GM18502 (cell line): ENCODE measurements at regions not wholly inside any gene's neighbourhood (a gene's known extent, or its start where the extent isn't known, plus 50 kb on each side); places are given as distances from the start of the nearest gene placed in this dataset.
"Not testable (repeated sequence)": the region's sequence is repeated elsewhere in the genome, so short reads cannot be mapped to it uniquely, and the experiment has no call there.

ENCODE experiments used
- ATAC-seq: cut with Tn5 transposase; IDR thresholded peaks from one replicate; pipeline ENCODE4 v1.9.1; 2021; ENCODE audit warnings: mild to moderate bottlenecking; ENCODE audit not compliant: unreplicated experiment, poor library complexity

DNA sequence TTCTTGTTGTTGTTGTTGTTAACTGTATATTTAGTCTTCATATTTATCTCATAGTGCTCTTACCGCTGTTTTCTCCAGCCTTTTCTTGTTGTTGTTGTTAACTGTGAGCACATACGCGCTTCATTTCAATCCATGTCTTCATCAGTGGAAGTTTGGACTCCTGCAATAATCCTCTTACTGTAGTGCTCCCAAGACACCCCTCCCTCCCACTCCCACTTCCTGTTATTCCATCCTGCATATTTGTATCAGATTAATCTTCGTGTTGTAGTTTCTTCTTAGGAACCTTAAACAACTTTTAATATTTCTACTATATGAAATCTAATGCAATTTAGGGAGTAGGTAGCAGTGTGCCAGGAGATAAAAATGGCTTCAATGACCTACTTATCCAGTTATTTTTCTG, 674.8 kb downstream of the RAPGEF2 start:
- ATAC-seq = no peak

DNA sequence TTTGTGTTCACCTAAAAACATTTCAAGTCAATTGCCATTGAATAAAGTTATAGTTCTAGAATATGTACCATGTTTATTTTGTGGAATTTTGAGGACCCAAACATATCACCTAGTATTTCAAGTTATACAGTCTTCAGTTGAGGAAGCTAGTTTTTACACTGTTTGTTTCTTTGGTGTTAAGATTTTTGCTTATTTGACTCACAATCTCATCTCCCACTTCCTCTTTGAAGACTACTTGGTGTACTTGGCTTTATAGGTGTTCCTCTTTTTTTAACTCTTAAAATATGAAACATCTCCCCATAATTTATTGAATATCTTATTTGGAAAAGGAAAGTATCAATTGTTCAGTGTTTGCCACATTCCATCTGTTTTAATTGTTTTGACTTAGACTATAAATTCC, 675.4 kb downstream of the RAPGEF2 start:
- ATAC-seq = no peak

DNA sequence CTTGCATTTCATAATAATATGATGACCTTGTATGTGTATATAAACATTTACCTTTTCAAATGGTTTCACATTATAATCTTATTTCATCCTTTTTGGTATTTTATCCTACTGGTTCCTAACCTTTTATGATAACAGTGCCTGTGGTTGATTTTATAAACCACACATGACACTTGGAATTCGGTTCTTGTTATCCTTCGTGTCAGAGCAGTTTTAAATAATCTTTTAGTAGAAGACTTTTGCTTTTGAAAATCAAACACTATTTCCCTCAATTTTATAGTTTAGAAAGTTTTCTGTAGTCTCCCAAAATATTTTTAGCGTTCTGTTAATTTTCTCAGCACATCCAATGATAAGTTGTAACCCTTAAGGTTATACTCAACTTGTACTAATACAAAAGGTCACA, 676.8 kb downstream of the RAPGEF2 start:
- no peak for ATAC-seq

DNA sequence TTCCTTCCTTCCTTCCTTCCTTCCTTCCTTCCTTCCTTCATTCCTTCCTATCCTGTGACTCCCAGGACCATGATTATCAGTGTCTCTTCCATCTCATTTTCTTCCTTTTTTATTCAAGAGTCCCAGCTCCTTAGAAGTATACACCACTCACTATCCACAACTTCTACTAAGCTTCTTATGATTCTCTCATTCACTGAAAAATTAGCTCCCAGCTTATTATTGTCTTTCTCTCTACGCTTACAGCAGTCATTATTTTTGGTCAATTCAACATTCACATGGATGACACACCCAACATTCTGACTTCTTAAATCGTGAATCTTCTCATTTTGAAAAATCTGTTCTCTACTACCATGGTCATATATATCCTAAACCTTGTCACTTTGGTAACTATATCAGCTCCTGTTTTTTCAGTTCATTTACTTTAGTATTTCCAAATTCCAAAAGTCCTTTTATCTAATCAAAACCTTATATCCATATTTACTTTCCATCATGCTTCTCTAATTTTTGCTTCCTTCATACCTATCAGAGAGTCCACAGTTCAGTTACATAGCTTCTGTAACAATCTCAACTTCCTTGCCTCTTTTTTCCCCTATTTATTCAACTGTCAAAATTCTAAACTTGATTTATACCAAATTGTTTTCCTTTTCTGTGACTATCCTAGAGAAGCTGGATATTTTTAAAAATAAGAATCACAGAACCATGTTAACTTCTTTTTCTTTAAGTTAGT, 677.5 kb downstream of the RAPGEF2 start:
- no peak for ATAC-seq

DNA sequence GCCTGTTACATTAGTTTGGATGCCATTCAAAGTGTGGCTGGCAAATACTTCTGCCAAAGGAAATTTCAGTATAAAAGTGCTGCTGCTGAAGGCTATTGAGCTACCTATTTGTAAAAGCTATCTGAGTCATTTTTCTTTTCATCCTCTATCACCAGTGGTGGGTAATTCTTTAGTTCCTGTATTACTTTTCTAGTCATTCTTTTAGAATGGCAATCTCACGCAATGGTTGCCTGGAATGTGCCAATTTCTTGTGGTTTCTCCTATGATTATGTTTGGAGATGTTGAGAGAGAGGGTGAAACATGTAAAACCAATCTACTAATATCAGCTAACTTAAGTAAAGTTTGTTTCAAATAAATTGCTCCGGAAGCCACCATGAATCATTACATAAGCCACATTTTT, 685.0 kb downstream of the RAPGEF2 start:
- ATAC-seq = no peak

DNA sequence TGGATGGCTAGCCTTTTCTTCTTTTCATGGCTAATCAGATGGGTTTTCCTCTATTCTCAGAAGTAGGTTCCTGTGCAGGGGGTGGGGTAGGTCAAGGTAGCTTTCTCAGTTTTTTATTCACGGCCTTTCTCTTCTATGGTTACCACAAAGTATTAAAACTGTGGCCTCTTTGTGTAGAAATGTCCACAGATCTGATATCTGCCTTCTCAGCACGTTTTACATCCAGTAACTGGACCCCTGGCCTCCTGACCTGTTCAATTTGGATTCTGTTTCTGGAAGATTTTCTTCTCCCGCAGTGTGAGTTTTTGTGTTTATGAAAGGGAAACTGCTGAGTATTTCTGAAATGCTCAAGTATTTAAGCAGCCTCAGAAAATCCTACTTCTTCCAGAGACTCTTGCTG, 688.5 kb downstream of the RAPGEF2 start:
- ATAC-seq = no peak

DNA sequence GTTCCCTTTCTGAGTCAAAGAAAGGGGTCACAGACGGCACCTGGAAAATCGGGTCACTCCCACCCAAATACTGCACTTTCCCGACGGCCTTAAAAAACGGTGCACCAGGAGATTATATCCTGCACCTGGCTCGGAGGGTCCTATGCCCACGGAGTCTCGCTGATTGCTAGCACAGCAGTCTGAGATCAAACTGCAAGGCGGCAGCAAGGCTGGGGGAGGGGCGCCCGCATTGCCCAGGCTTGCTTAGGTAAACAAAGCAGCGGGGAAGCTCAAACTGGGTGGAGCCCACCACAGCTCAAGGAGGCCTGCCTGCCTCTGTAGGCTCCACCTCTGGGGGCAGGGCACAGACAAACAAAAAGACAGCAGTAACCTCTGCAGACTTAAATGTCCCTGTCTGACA, 701.7 kb downstream of the RAPGEF2 start:
- ATAC-seq = not testable (repeated sequence)

DNA sequence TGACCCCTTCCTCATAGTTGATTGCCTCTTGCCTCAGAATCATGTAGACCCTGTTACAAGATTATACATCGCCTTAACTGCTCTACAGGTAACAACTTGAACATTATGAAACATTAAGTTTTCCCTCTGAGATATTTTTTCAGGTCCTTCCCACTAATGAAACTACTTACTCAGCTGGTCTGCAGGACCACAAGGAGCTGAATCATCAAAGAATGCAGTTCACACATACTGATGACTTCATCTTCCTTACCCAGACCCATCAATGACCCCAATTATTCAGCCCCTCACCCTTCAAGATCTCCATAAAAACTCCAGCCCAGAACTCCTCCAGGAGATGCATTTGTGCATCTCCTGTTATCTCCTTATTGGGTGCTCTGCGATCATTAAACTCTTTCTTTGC, 720.9 kb downstream of the RAPGEF2 start:
- no peak for ATAC-seq

DNA sequence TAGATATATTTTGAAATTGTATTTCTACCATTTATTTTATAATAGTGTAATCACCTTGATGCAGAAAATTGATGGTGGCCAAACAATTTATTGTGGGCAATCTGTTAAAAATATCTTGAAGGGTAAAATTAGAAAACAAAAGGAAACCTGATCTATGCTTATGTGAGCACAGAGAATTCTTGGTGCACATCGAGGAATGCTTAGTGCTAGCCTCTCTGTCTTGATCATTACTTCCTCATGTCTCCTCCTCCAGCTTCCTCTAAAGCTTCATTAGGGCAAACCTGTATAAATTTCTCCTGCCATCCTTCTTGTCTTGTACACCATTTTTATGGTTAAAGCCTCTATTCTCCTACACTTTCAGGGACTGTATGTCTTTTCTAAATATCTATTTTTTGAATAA, 725.8 kb downstream of the RAPGEF2 start:
- ATAC-seq = no peak

DNA sequence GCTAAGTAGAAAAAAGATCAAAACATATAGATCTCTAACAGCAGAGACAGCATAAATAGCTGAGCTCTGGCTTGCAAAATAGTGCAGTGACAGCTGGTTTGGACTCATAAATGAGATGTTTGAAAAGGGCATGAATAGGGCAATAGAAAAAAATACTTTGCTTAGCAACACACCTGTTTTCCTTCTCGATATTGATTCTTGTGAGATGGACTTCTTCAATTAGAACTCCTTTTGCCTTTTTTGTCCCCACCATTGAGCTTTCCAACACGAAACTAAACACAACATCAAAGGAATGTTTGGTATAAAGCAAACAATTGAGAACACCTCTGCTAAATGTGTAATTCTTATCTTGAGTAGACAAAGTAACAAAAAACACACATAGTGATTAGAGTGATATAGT, 726.3 kb downstream of the RAPGEF2 start:
- no peak for ATAC-seq

DNA sequence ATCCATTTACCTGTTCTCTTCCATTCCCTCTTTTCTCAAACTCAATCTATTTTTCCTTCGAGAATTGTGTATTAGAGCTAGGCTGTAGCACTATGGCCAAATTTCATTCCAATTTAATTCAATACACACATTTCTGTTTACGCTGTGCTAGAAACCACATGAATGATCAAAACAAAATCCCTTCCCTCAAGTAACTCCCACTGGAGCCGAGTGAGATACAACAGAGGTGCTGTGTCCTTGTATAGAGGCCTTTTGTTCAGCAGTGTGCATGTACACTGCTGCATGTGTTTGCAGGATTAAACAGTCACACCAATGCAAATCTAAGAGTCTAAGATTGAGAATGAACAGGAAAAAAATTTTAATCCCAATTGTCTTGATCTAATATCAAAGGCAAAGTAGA, 734.2 kb downstream of the RAPGEF2 start:
- no peak for ATAC-seq

DNA sequence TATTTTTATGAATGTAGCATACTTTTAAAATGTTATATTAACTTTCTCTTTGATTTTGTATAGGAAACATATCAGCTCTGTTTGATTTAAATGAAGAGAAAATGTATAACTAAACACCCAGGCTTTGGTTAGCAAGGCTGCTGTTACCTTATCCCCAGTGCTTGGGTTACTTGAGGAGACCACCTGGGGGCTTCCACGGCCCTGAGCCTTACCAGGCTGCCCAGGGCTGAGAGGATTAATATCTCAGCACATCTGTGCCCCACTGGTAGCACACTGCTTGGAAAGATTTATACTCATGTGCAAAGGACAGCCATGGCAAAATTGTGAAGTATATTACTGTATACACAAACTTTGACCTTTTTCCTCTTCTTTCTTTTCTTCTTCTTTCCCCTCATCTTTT, 752.9 kb downstream of the RAPGEF2 start:
- no peak for ATAC-seq

DNA sequence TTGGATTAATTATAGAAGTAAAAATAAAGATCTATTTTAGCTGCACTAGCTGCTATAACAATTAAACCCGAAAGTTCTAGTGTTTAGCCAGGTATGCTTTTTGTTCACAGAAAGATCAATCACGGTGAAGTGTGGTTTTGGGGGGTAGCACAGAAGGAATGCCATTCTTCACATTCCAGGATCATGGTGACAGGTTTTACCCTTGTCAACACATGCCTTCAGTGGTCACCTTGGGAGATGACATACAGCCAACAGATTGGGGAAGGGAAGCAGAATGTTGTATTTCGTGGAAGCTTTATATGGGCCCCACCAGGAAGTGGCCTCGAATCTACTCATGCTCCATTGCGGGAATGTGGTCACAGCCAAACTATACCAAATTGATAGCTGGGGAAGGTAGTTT, 753.6 kb downstream of the RAPGEF2 start:
- no peak for ATAC-seq

DNA sequence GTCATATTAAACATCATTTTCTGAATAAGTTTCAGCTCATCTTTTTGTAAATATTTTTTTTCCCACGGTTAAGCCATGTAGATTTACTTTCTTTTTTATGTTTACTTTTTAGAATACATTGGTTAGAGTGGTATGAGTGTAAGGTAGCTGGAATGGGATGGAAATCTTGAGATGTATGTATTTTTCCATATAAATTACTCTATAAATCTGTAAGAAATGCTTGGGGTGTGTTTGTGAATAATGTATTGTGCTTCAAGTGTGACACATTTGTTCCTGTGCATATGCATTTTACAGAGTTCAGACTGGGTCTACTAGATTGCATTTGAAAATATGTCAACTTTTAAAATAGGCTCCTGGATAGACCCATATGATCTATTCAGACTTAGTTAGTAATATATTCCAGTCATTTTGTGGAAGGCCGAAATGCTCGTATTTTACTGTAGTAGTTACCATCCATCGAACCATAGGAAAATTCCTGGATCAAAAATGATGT, 756.8 kb downstream of the RAPGEF2 start:
- no peak for ATAC-seq

DNA sequence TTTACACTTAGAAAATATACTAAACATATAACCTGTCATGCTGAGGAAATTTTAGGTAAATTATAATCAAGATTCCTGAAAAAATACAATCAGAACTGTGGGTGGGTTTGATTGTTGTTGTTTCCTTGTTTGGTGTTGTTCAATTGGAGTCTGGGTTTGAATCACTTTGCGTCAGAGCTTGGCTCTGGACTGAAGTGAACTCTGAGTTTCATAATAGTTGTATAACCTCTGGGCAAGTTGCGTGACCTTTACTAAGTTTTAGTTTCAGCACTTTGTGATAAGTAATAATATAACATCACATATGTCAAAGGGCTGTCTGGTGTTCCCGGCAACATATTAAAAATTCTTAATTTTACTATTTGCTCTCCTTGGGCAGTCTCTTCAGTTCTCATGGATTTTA, 758.1 kb downstream of the RAPGEF2 start:
- no peak for ATAC-seq

DNA sequence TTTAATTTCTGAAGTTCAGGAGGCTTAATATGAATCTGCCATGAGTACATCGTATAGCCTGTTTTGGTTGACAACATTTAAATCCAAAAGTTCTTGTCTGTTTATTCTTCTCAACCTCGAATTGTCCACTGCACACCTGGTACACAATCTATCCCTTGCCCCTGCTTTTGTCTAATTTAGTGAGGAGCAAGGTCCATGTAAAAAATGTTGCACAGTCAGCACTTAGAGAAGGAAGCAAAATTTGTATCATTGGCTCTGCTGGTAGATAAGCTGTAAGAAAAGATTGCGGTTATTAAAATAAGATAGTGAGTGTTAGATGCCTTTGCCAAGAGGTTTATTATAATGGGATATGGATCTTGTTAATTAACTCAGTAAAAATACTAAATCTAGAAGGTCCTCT, 761.5 kb downstream of the RAPGEF2 start:
- no peak for ATAC-seq

DNA sequence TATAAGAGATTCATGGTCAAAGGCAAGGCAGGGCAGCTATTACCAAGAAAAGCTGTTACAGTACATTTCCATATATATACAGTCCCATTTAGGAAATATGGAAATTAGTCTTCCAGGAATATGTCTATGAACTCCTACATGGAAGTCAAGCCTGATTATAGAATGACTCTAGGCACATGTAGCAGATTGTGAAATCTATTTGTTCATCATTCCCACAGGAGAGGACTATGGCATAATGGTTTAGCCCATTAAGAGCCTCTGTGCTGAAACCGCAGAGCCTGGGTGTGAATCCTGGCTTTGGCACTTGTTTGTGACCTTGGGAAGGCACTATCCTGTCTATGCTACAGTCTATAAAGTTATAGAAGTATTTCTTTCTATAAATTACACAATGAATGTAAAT, 764.8 kb downstream of the RAPGEF2 start:
- ATAC-seq = no peak

DNA sequence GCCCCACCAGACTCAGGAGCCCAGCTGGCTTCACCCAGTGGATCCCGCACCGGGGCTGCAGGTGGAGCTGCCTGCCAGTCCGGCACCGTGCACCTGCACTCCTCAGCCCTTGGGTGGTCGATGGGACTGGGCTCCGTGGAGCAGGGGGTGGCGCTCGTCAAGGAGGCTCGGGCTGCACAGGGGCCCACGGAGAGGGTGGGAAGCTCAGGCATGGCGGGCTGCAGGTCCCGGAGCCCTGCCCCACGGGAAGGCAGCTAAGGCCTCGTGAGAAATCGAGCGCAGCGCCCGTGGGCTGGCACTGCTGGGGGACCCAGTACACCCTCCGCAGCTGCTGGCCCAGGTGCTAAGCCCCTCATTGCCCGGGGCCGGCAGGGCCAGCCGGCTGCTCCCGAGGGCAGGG, 766.1 kb downstream of the RAPGEF2 start:
- not testable (repeated sequence) for ATAC-seq

DNA sequence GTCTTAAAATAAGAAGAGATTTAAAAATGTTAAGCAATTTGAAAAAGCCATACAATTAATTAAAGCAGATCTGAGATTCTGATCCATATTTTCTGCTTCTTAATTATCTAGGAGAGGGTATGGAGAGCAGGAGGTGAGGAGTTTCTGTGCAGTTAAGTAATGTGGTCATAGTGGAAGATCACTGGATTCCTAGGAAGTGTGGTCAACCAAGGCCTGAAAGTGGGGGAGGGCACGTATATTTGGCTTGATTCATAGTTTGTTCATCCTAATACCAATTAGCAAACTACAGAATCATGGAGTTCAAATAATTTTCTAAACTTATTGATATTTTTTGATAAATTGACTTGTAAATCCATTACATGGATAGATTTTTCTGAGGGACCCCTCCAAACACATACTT, 768.3 kb downstream of the RAPGEF2 start:
- ATAC-seq = no peak

DNA sequence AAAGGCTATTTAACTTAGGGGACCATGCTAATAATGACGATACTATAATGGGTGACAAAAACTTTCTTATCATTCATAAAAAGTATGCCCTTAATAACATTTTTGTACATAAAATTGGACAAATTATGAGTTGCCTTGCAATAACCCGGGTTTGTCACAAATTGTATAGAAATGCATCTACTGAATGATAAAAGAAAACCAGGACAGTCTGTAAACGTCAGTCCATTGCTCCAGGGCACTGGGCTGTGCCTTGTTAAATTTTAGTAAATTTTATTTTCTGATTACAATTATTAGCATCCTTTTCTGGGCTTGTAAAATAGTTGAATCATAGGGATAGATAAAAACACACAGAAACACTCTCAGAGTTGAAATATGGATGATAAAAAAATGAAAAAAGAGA, 778.3 kb downstream of the RAPGEF2 start:
- ATAC-seq = no peak

DNA sequence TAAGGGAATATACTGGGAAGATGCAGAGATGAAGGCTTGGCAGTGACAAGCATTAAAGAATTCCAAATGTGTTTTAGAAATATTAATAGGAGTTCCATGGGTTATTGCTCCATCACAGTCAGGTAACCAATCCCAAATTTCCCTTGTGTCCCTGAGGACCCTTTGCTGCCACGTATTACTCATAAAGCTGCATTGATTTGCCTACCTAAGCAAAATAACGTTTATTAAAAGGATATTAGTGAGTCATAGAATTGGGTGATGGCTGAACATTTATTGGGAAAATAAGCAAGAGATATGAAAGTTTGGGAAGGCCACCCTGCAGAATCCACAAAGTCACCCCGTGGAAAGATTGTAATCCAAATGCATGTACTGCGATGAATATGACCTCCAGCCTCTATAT, 782.1 kb downstream of the RAPGEF2 start:
- ATAC-seq = no peak

DNA sequence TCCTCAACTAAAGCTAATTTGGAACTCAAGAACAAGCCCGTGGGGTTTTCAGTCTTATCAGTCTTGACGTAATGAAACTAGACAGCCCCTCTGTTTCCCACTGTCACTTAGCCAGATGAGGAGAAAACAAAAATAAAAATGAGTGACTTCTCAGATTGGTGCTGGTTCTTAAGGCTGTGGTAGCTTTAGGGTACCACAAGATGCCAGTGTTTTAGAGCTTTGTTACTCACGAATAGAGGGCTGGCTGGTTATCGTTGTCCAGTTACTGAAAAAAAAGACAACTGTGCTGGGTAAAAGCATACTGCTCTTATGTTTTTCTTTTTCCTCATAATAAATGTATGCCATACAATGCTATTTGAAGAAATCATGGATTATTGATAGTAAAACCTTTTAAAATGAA, 796.7 kb downstream of the RAPGEF2 start:
- ATAC-seq = no peak

DNA sequence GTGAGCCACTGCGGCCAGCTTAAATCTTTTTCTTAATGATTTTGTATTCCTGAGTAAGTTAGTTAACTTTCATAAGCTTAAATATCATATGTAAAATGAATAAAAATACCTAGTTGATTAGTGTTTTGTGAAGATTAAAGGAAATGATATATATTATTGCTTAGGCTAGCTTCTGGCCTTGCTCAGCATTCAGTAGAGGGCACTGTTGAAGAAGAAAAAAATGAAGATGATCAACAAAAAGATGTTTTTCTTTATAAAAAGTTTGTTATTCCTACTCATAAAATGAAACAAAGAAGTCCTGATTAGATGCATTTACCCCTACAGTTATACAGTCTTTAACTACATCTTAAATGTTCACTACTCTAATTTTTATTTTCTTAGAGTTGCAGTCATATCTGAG, 797.7 kb downstream of the RAPGEF2 start:
- no peak for ATAC-seq
